ENCODE measurements at regions not wholly inside any gene's neighbourhood (a gene's known extent, or its start where the extent isn't known, plus 50 kb on each side); places are given as distances from the start of the nearest gene placed in this dataset.

DNA sequence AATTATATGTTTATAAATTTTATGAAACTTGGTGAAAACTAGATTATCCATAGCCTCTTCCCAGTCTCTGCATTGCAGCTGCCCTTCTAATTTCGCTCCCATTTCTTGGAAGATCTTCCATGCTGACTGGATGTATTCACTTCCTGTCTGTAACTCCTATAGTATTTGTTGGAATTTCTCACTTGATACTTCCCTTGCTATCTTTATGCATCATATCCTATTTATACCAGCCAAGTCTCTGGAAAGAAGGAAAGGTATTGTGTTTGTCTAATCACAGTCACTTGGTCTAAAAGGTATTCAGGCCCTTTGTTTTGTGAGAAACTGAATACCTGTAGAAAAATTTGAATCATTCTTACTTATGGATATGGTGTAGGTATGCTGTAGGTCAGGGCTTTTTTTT lies 870.9 kb upstream of the FRG1 start:
- no peak for DNase-seq (ENCODE audit: low spot score in 2 of 2)
- Histone ChIP-seq H3K27me3 (no peaks in the 10 kb centered on the region), H3K4me3 (no peak overlapping the region), H3K36me3 (no peaks in the 10 kb centered on the region), H3K27ac (no peak overlapping the region), H3K4me1 (no peaks in the 10 kb centered on the region), H3K9me3 (no peaks in the 10 kb centered on the region)
- 81 to 88% methylated on average over 1 of the region's 1 CpG for WGBS, 2 donors
- no peak for TF ChIP-seq POLR2A (IDR thresholded peaks at IDR 0.05)
- TF ChIP-seq EP300 (IDR thresholded peaks at IDR 0.05): no peak
- TF ChIP-seq, protein P1, sequence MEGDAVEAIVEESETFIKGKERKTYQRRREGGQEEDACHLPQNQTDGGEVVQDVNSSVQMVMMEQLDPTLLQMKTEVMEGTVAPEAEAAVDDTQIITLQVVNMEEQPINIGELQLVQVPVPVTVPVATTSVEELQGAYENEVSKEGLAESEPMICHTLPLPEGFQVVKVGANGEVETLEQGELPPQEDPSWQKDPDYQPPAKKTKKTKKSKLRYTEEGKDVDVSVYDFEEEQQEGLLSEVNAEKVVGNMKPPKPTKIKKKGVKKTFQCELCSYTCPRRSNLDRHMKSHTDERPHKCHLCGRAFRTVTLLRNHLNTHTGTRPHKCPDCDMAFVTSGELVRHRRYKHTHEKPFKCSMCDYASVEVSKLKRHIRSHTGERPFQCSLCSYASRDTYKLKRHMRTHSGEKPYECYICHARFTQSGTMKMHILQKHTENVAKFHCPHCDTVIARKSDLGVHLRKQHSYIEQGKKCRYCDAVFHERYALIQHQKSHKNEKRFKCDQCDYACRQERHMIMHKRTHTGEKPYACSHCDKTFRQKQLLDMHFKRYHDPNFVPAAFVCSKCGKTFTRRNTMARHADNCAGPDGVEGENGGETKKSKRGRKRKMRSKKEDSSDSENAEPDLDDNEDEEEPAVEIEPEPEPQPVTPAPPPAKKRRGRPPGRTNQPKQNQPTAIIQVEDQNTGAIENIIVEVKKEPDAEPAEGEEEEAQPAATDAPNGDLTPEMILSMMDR (IDR thresholded peaks at IDR 0.05): no peak

- no peaks in the 10 kb centered on the region for H3K36me3 ChIP-seq
- 70 to 80% methylated on average over 6 of the region's 6 CpGs for WGBS, 2 donors
- H3K27me3 ChIP-seq: no peaks in the 10 kb centered on the region
- no peak for TF ChIP-seq EP300 (IDR thresholded peaks at IDR 0.05)
- no peak for TF ChIP-seq POLR2A (IDR thresholded peaks at IDR 0.05)
- TF ChIP-seq, protein P1 (IDR thresholded peaks at IDR 0.05): no peak
- H3K4me1 ChIP-seq: no peaks in the 10 kb centered on the region
- H3K9me3 ChIP-seq: no peaks in the 10 kb centered on the region
- H3K4me3 ChIP-seq: no peak overlapping the region
- no peak for DNase-seq (ENCODE audit: low spot score in 2 of 2)
- no peak overlapping the region for H3K27ac ChIP-seq
Observed at GRCh38 chr4:189071241-189071640, 869.4 kb upstream of the FRG1 start.

DNA sequence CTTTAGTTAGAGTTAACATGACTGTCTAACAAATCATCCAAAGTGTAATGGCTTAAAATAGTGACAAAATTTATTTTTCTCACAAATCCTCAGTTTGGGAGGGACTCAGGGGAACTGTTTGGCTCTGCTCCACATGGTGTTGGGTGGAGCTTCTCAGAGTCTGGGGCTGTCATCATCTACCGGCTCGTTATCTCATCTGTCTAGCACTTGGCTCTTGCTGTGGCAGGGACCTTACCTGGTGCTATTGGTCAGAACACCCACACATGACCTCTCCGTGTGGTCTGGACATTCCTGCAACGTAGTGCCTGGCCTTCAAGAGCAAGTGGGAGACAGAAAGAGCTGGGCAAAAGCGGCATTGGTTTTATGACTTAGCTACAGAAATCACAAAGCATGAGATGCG lies 866.9 kb upstream of the FRG1 start:
- Histone ChIP-seq H3K9me3 (no peaks in the 10 kb centered on the region), H3K4me1 (no peaks in the 10 kb centered on the region), H3K4me3 (no peak overlapping the region), H3K27ac (no peak overlapping the region), H3K27me3 (no peaks in the 10 kb centered on the region), H3K36me3 (no peaks in the 10 kb centered on the region)
- no peak for DNase-seq (ENCODE audit: low spot score in 2 of 2)
- 76 to 84% methylated on average over 5 to 6 of the region's 6 CpGs for WGBS, 2 donors
- no peak for TF ChIP-seq EP300 (IDR thresholded peaks at IDR 0.05)

DNA sequence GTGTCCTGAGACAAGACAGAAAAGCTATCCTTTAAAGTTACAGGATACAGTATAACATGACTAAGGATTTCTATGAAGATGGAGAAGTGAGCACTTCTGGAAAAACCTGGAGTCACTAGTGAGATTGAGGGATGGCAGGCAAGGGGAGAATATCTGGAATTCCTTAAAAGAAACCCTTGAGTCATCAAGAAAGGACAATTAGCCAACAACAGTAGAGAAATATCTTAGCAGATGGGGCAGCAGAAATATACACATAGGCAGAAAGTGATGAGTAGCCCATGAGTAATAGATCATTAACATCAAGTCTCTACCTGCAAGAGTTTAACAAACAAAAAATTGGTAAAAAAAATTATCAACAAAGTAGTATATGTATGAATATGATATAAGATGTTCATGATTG lies 858.8 kb upstream of the FRG1 start:
- Histone ChIP-seq H3K27me3 (no peaks in the 10 kb centered on the region), H3K4me3 (no peak overlapping the region), H3K4me1 (no peaks in the 10 kb centered on the region), H3K27ac (no peak overlapping the region), H3K36me3 (no peaks in the 10 kb centered on the region), H3K9me3 (peaks cover 0 to 4% (median 0%) of the 10 kb centered on the region in 4 donors)
- no peak for DNase-seq (ENCODE audit: low spot score in 2 of 2)
- TF ChIP-seq, protein P1 (IDR thresholded peaks at IDR 0.05): no peak
- no peak for TF ChIP-seq EP300 (IDR thresholded peaks at IDR 0.05)
- no peak for TF ChIP-seq POLR2A (IDR thresholded peaks at IDR 0.05)

DNA sequence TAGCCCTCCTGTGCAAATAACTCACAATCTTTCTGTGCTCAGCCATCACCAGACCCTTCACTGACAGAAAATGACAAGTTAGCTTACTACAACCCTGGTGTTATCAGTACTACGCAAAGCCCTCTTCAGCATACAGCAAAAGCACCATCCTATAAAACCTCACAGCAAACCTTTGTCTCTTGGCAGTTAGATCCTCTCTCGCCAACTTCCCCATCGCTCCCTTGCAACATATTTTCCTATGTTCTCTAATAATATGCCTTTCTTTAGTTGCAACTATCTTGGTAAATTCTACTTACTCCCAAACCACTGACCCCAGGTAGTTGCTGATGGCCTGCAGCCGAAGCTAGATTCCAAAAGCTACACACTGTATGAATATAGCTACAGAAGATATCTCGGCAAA lies 856.9 kb upstream of the FRG1 start:
- Histone ChIP-seq H3K4me3 (no peak overlapping the region), H3K36me3 (no peaks in the 10 kb centered on the region), H3K4me1 (no peaks in the 10 kb centered on the region), H3K27ac (no peak overlapping the region), H3K9me3 (peaks cover 0 to 4% (median 0%) of the 10 kb centered on the region in 4 donors), H3K27me3 (no peaks in the 10 kb centered on the region)
- DNase-seq (ENCODE audit: low spot score in 2 of 2): no peak
- 83 to 91% methylated on average over 5 of the region's 5 CpGs for WGBS, 2 donors
- TF ChIP-seq, protein P1 (IDR thresholded peaks at IDR 0.05): no peak
- TF ChIP-seq POLR2A (IDR thresholded peaks at IDR 0.05) (no peak), EP300 (IDR thresholded peaks at IDR 0.05) (no peak)

DNA sequence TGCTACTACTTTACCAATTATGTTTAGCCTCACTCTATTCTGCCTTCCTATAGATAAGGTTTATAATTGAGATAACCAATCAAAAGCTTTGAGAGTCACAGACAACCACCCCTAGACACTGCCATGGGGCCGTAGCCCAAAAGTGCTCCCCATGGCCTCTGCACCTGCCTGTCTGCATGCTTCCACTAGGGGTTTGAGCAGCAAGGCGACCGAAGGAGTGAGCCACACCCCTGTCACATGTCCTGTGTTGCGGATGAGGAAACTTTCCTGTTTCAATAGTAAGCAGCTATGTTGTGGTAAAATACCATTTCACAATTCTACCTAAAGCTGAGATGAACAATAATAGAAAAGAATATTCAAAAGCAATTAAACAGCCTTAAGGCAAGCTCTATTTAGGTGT lies 856.0 kb upstream of the FRG1 start:
- TF ChIP-seq EP300 (IDR thresholded peaks at IDR 0.05): no peak
- TF ChIP-seq, protein P1 (IDR thresholded peaks at IDR 0.05): no peak
- no peak for TF ChIP-seq POLR2A (IDR thresholded peaks at IDR 0.05)
- 66 to 77% methylated on average over 4 of the region's 4 CpGs for WGBS, 2 donors

More for the DNA sequence above, 856.0 kb upstream of the FRG1 start:
- no peak for DNase-seq (ENCODE audit: low spot score in 2 of 2)
- no peaks in the 10 kb centered on the region for H3K27me3 ChIP-seq
- peaks cover 0 to 4% (median 0%) of the 10 kb centered on the region in 4 donors for H3K9me3 ChIP-seq
- no peaks in the 10 kb centered on the region for H3K4me1 ChIP-seq
- no peak overlapping the region for H3K4me3 ChIP-seq
- H3K36me3 ChIP-seq: no peaks in the 10 kb centered on the region
- H3K27ac ChIP-seq: no peak overlapping the region
